Osteoblast (primary cell): ENCODE measurements at regions not wholly inside any gene's neighbourhood (a gene's known extent, or its start where the extent isn't known, plus 50 kb on each side); places are given as distances from the start of the nearest gene placed in this dataset.

Experiments
- DNase-seq: peaks from one replicate; pipeline ENCODE4 v3.0.0; 2011; ENCODE audit warnings: low spot score, mixed read lengths; ENCODE audit not compliant: insufficient read length; ENCODE audit errors: missing footprints
- H2AFZ ChIP-seq: 2 replicates; pipeline ENCODE4 v1.6.0; 2011; ENCODE audit warnings: mild to moderate bottlenecking, low read length
- H3K27ac ChIP-seq: 2 replicates; pipeline ENCODE4 v1.5.1; 2011; ENCODE audit warnings: mild to moderate bottlenecking, low read depth, low read length, moderate library complexity
- H3K27me3 ChIP-seq: 2 replicates; pipeline ENCODE4 v1.6.0; 2012; ENCODE audit warnings: mild to moderate bottlenecking, control low read depth, inconsistent platforms, low read length, moderate library complexity; ENCODE audit not compliant: insufficient read depth
- H3K36me3 ChIP-seq: 2 replicates; pipeline ENCODE4 v1.5.1; 2011; ENCODE audit warnings: mild to moderate bottlenecking, low read length, control low read depth, moderate library complexity; ENCODE audit not compliant: insufficient read depth
- H3K4me1 ChIP-seq: 2 replicates; pipeline ENCODE4 v1.5.1; 2011; ENCODE audit warnings: mild to moderate bottlenecking, low read length, control low read depth, moderate library complexity; ENCODE audit not compliant: insufficient read depth
- H3K4me2 ChIP-seq: 2 replicates; pipeline ENCODE4 v1.6.0; 2011; ENCODE audit warnings: mild to moderate bottlenecking, low read length; ENCODE audit not compliant: insufficient read depth
- H3K4me3 ChIP-seq: fragments of 200-600 bp; sonication (generic); 3 replicates; pipeline ENCODE4 v1.5.1; 2012; ENCODE audit warnings: mild to moderate bottlenecking, low read length, inconsistent platforms; ENCODE audit not compliant: insufficient read depth
- H3K79me2 ChIP-seq: 2 replicates; pipeline ENCODE4 v1.6.0; 2012; ENCODE audit warnings: mild to moderate bottlenecking, low read length, control low read depth, inconsistent platforms; ENCODE audit not compliant: insufficient read depth
- H3K9me3 ChIP-seq: 2 replicates; pipeline ENCODE4 v1.5.1; 2011; ENCODE audit warnings: low read depth, low read length, control low read depth
- H4K20me1 ChIP-seq: 2 replicates; pipeline ENCODE4 v1.6.0; 2012; ENCODE audit warnings: mild to moderate bottlenecking, low read length, control low read depth; ENCODE audit not compliant: insufficient read depth
- TF ChIP-seq, protein P1 (sequence below): IDR thresholded peaks from 2 replicates; pipeline ENCODE4 v1.5.1; 2011; ENCODE audit warnings: mild to moderate bottlenecking, low read depth, low read length, moderate library complexity; ENCODE audit errors: extremely low read depth

DNA sequence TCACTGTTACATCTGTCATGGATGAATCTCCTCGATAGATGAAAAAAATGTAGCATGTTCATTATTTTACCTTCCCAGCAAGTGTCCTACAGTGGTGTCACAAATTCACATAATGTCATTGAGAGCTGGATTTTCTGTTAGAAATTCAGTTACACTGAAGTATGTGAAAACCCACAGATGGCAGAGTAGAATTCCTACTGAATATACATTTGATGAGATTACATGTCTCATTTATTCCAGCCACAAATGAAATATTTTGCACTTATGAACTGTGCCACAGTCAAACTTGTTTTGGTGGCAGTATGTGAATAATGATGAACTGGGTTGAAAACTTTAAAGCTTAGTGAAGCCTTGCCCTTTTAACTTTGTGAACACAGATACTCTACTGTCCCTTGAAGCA lies 301.9 kb upstream of the DPYD start:
- Histone ChIP-seq H3K9me3 (no peaks in the 10 kb centered on the region), H2AFZ (no peak overlapping the region), H3K27ac (no peak overlapping the region), H3K36me3 (no peaks in the 10 kb centered on the region), H3K4me2 (no peak overlapping the region), H3K4me3 (no peak overlapping the region), H4K20me1 (no peaks in the 10 kb centered on the region), H3K27me3 (no peaks in the 10 kb centered on the region), H3K4me1 (no peaks in the 10 kb centered on the region), H3K79me2 (no peaks in the 10 kb centered on the region)
- no peak for DNase-seq
- TF ChIP-seq, protein P1, sequence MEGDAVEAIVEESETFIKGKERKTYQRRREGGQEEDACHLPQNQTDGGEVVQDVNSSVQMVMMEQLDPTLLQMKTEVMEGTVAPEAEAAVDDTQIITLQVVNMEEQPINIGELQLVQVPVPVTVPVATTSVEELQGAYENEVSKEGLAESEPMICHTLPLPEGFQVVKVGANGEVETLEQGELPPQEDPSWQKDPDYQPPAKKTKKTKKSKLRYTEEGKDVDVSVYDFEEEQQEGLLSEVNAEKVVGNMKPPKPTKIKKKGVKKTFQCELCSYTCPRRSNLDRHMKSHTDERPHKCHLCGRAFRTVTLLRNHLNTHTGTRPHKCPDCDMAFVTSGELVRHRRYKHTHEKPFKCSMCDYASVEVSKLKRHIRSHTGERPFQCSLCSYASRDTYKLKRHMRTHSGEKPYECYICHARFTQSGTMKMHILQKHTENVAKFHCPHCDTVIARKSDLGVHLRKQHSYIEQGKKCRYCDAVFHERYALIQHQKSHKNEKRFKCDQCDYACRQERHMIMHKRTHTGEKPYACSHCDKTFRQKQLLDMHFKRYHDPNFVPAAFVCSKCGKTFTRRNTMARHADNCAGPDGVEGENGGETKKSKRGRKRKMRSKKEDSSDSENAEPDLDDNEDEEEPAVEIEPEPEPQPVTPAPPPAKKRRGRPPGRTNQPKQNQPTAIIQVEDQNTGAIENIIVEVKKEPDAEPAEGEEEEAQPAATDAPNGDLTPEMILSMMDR: no peak

- Histone ChIP-seq H3K9me3 (no peaks in the 10 kb centered on the region), H3K79me2 (no peaks in the 10 kb centered on the region), H3K4me3 (no peak overlapping the region), H2AFZ (no peak overlapping the region), H3K27ac (no peak overlapping the region), H3K4me1 (no peaks in the 10 kb centered on the region), H3K4me2 (no peak overlapping the region), H3K27me3 (no peaks in the 10 kb centered on the region), H3K36me3 (no peaks in the 10 kb centered on the region), H4K20me1 (no peaks in the 10 kb centered on the region)
- TF ChIP-seq, protein P1: no peak
- DNase-seq: no peak
These were observed 301.1 kb upstream of the DPYD start for GRCh38 chr1:98221923-98222322.

DNA sequence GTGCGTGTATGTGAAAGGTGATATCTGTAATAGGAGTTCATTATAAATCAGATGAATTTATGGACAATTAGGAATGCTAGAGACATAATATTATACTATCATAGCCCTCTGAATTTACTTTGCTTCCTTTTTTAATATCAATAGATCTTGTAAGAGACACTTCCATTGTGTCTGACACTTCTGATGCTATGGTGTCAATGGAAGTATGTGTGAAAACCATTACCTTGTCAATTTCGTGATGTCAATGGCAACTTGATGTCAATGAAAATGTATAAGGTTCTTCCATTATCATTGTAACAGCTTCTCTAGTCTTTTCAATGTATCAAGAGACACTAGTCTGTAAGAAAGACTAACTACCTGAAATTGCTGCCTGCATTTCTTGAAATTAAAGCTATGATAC lies 296.8 kb upstream of the DPYD start:
- H2AFZ ChIP-seq: no peak overlapping the region
- no peaks in the 10 kb centered on the region for H3K4me1 ChIP-seq
- H3K9me3 ChIP-seq: no peaks in the 10 kb centered on the region
- DNase-seq: no peak
- H3K4me2 ChIP-seq: no peak overlapping the region
- H4K20me1 ChIP-seq: no peaks in the 10 kb centered on the region
- no peak overlapping the region for H3K27ac ChIP-seq
- no peak overlapping the region for H3K4me3 ChIP-seq
- TF ChIP-seq, protein P1: no peak
- H3K27me3 ChIP-seq: no peaks in the 10 kb centered on the region
- H3K79me2 ChIP-seq: no peaks in the 10 kb centered on the region
- H3K36me3 ChIP-seq: no peaks in the 10 kb centered on the region

GRCh38 chr1:98216304-98216703 lies 295.5 kb upstream of the DPYD start:
- TF ChIP-seq, protein P1: no peak
- Histone ChIP-seq H4K20me1 (no peaks in the 10 kb centered on the region), H3K27ac (no peak overlapping the region), H3K4me3 (no peak overlapping the region), H3K27me3 (no peaks in the 10 kb centered on the region), H3K79me2 (no peaks in the 10 kb centered on the region), H2AFZ (peak overlapping the region; percentile 53), H3K4me2 (no peak overlapping the region), H3K9me3 (no peaks in the 10 kb centered on the region), H3K4me1 (peaks cover 4% of the 10 kb centered on the region), H3K36me3 (no peaks in the 10 kb centered on the region)
- DNase-seq: no peak
